GM18507 (cell line): ENCODE measurements at regions not wholly inside any gene's neighbourhood (a gene's known extent, or its start where the extent isn't known, plus 50 kb on each side); places are given as distances from the start of the nearest gene placed in this dataset.

Source experiments
- DNase-seq: peaks from one replicate; pipeline ENCODE4 v3.0.0; 2011; ENCODE audit warnings: low read depth; ENCODE audit not compliant: insufficient read length; ENCODE audit errors: extremely low spot score
- FAIRE-seq: peaks from 2 replicates; lab custom pipeline; 2011; peaks lifted over from hg19 to GRCh38; lab: Jason Lieb, UNC

DNA sequence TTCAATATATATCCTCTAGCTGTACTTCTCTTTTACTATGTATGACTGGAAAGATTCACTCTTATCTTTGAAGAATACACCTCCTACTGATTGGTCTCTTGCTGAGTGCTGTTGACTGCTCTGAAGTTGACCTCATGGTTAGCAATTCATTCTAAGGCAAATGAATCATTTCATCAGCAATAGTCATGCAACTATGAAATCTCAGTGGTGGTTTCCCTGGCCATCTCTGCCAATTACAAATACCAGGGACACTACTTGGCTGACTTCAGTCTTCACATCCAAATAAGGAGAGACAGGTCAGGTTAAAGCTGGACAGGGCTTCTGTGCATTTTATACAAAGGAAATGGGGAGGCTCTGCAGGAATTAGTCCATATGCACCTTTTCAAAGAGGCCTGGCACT lies 333.5 kb upstream of the ACTBL2 start:
- FAIRE-seq: no peak
- DNase-seq: no peak

DNA sequence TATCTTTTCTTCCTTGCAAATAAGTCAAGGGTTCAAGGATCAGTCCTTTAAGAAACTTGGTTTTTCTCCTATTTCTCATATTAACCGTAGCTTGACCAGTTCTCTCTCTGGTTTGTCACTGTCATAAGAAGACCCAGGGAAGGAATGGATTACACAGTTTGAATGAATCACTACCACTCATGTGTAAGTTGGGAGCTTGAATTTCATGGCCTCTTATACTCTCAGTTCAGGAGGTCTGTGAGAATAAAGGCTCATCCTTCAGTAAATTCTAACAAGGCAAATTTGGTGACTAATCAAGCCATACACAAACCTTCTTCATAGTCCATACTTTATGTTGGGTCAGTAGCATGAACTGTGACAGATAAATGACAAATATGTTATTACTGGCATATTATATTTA lies 323.1 kb upstream of the ACTBL2 start:
- no peak for DNase-seq
- FAIRE-seq: no peak

DNA sequence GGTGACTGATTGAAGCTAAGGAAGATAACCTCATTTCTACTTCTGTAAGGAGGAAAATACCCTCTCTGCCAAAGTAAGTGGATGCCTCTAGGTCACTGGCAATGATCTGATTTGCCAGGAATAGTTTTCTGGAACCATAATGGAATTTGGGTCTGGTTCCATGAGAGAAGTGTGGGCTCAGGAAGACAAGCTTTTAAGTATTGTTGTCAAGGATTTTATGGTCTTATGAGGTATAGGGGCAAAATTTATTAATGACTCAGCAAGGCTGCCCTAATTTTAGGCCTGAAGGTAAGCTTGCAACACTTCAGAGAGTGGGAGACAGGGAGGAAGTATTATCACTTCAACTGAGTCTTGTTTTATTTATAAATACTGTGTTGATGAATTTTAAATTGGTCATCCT lies 322.6 kb upstream of the ACTBL2 start:
- FAIRE-seq (no peak), DNase-seq (no peak)

DNA sequence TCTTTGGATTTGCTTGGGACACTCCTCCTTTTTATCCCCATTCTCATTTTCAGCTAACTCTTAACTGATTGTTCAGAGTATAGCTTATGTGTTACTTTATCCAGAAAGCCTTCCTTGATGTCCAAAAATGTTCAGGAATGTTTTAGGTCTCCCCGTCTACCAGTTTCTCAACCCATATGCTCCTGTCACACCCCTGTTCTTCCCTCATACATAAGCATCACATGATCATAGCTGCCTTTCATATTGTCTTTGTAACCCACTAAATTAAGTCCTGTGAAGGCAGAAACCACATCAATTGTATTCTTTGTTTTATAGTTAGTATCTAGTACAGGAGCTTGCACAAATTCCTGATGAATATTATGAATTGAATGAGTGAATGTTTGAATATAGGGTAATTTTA lies 321.9 kb upstream of the ACTBL2 start:
- FAIRE-seq (no peak), DNase-seq (no peak)

GRCh38 chr5:57804007-57804444 lies 321.4 kb upstream of the ACTBL2 start:
- no peak for FAIRE-seq
- DNase-seq: no peak

- DNase-seq: no peak
- FAIRE-seq: no peak
Observed at GRCh38 chr5:57802131-57802530, 319.5 kb upstream of the ACTBL2 start.

GRCh38 chr5:57795203-57795602 lies 312.6 kb upstream of the ACTBL2 start:
- no peak for DNase-seq
- no peak for FAIRE-seq

- FAIRE-seq: no peak
- no peak for DNase-seq
Observed at GRCh38 chr5:57791875-57792274, 309.3 kb upstream of the ACTBL2 start.

DNA sequence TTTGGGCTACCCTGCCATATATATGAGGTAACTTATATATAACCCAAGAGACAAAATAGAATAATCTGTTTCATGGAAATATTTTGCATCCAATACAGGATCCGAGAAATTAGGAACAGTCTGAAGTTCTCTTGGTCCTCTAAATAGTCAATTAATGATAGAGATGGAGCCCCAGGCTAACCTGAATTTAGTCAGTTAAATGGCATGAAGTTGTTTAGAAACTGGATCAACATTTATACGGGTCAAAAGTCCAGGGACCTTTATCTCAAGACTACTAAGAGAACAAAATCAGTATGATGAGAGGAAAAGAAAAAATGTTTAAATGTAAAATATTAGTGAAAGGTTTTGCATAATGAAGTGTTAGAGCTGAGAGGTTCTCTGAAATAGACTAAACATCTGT lies 303.3 kb upstream of the ACTBL2 start:
- FAIRE-seq (no peak), DNase-seq (no peak)

DNA sequence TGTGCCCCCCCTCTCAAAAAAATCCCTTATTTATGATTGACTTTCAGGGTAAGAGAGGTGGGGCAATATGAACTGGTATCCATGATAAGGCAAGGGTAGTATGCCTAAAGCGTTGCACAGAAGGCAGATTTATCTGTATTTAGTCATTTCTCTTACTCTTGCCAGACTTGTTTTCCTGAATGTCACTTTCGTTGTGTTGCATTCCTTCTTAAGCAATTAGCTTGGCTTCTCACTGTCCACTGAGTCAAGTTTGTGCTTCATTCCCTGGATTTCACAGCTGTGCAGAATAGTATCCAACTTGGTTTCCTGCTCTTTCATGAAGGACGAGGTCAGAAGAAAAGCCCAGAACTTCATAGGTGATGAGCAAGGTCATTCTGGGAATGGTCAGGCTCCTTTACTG lies 301.5 kb upstream of the ACTBL2 start:
- DNase-seq: no peak
- FAIRE-seq: no peak

DNA sequence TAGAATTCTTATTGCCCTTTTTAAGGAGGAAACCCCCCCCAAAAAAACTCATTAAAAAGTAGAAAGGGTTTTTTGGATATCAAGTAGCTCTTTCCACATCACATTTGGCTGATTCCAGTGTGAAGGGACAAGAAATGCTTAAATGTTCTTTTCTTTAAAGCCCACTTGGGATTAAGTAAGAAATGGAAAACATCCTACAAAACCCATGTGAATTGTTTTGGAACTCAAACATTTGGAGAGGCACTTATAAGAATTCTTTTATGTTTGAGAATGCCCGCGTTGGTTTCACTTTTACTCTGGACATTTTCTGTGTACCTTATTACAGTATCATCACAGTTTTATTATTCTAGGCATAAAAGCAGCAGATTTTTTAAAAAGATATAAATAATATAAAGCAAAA lies 301.1 kb upstream of the ACTBL2 start:
- FAIRE-seq (no peak), DNase-seq (no peak)

GRCh38 chr5:57780961-57781325 lies 298.3 kb upstream of the ACTBL2 start:
- FAIRE-seq: no peak

GRCh38 chr5:57780306-57780960 lies 297.8 kb upstream of the ACTBL2 start:
- no peak for DNase-seq
- FAIRE-seq: no peak

More at GRCh38 chr5:57780961-57781325, 298.3 kb upstream of the ACTBL2 start:
- no peak for DNase-seq

- DNase-seq: no peak
- FAIRE-seq: peak; percentile 75
Observed at GRCh38 chr5:57779383-57780223, 297.0 kb upstream of the ACTBL2 start.

GRCh38 chr5:57778501-57779091 lies 296.0 kb upstream of the ACTBL2 start:
- no peak for DNase-seq
- no peak for FAIRE-seq

DNA sequence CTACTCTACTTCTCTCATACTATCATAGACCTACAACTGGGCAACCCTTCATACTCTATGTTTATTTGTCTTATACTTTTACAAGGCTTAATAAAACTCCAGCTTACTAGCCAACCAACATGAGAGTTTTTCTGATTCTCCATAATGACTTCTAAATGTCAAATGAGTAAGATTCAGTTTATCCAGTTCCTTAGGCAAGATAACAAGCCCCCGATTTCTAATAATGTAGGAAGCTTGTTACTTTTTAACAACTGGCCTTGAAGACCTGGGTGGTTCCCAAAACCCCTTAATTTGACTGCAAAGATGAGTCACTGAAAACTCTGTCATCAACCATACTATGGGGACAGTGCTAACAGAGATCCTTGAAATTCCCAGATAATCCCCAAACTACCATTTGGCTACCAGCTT lies 294.6 kb upstream of the ACTBL2 start:
- no peak for DNase-seq
- no peak for FAIRE-seq

GRCh38 chr5:57776035-57776434 lies 293.4 kb upstream of the ACTBL2 start:
- FAIRE-seq: no peak
- no peak for DNase-seq

DNA sequence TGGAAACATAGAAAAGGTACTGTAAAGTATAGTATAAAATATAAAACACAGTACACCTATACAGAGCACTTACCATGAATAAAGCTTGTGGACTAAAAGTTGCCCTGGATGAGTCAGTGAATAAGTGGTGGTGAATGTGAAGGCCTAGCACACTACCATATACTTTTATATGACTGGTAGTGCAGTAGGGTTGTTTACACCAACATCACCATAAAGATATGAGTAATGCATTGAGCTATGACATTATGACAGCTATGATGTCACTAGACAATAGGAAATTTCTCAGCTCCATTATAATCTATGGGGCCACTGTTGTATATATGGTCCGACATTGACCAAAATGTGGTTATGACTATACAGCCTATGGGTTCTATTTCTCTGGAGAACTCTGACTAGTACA lies 291.8 kb upstream of the ACTBL2 start:
- DNase-seq (no peak), FAIRE-seq (no peak)

DNA sequence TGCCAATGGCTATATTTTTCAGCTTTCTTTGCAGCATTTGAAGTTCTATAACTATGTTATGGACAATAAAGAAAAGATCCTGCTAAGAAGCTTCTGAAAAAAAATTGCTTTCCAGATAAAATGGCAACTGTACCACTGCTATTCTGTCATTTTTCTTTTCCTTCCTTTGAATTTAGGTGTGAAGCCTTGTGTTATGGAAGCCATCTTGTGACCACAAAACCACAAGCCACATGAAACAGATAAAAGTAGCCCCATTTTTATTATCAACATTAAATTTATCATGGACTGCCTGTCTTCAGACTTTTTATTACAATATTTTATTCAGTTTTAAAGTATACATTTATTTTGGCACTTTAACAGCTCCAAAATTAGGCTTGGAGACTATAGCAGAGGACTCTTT lies 289.9 kb upstream of the ACTBL2 start:
- FAIRE-seq (no peak), DNase-seq (no peak)

DNA sequence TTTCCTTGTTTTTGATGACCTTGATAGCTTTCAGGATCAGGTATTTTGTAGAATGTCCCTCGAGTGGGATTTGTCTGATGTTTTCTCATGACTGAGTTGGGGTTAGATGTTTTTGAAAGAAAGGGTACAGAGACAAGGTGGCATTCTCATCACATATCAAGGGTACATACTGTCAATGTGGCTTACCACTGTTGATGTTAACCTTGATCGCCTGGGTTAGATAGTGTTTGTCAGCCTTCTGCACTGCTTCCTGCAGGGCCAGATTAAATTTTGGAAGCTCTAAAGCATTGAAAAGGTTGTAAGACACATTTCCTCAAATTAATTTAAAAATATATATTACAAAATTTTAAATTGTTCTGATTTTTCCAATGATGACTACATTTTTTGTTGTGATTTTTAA lies 287.4 kb upstream of the ACTBL2 start:
- no peak for FAIRE-seq
- DNase-seq: no peak

DNA sequence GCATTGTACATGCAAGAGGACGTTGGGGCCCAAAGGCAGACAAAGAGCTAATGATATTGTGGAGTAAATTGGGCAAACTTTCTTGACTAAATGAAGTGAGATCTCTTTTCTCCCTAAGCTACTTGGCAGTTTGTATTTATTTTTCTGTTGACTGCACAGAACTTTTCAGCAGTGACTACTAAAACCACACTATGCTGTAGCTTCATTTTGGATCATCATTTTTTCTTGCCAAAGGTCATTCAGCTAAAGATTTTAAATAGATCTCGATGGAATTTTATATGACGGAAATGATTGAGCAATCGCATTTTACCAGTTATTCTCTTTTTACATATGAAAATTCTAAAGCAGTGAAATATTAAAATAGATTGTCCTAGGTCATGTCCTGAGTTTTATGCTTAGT lies 286.1 kb upstream of the ACTBL2 start:
- DNase-seq: no peak
- FAIRE-seq: no peak
